ENCODE measurements at regions not wholly inside any gene's neighbourhood (a gene's known extent, or its start where the extent isn't known, plus 50 kb on each side); places are given as distances from the start of the nearest gene placed in this dataset.
"Not testable (repeated sequence)": the region's sequence is repeated elsewhere in the genome, so short reads cannot be mapped to it uniquely, and the experiment has no call there.

DNA sequence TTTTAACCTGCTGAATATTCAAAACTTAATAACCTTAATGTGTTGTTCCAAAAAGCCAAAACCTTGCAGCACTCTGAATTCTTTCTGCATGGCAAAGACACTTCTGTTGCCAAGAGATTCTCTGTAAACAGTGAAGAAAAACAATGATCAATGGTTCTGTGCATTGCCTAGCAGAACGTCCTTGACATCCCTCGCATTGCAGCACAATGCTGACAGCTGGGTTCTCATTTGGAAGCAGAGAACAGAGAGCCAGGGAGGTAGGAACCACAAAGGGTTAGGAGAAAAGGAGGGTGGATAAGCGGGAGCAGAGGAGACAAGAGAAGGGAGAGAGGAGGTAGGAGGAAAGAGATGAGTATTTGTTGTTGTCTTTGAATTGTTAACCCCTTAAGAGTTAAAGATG lies 501.1 kb downstream of the NAV3 start:
- no peak for DNase-seq (ENCODE audit: low read depth)

DNA sequence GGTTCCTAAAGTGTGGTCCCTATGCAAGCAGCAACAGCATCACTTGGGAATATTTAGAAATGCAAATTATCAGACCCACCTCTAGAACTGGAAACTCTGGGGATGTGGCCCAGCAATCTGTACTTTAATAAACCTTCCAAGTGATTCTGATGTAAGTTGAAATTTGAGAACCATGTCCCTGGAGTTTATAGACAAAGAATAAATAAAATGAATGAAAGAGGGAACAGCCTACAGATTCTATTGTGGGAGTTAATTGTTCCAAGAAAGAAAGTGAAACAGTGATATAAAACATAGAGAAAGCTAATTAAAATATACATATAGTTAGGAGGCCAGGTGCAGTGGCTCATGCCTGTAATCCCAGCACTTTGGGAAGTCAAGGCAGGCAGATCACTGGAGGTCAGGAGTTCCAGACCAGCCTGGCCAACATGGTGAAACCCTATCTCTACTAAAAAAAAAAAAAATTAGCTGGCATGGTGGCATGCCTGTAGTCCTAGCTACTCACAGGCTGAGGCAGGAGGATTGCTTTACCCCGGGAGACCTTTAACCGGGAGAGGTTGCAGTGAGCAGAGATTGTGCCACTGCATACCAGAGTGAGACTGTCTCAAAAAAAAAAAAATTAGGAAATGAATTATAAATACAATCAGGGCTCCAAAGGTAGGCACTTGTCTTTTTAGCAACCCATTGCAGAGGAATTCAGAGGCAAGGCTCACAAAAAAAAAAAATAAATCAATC lies 507.5 kb downstream of the NAV3 start:
- no peak for DNase-seq (ENCODE audit: low read depth)

DNA sequence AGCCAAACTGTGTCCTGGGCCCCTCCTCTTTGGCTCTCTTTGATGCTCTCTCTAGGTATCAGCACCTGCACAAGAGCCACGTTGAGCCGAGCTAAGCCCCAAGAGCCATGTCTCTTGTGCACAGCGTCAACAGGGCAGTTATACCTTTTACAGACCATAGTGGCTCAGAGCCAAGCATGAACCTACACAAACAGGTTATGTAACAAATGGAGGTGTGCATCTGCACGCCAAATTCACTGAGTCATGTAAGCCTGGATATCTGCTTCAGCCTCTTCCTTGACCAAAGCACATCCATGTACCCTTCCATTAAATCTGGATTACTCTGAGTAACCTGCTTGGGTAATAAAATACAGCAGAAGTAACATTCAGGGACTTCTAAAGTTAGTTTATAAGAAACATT lies 509.7 kb downstream of the NAV3 start:
- no peak for DNase-seq (ENCODE audit: low read depth)

DNA sequence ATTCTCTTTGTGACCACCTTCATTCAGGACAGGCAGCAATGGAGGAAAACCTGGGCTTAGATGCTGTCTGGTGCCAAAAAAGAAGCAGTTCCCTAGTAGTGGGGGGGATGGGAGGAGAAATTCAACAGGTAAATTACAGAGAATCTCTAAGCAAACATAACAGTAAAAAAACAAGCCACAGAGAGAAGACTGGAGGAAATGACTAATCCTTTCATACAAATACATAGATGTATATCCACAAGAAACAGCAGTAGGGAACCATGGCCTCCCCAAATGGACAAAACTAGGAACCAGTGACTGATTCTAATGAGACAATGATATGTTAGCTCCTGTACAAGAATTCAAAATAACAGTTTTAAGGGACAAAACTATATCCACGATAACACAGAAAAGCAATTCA lies 513.0 kb downstream of the NAV3 start:
- DNase-seq (ENCODE audit: low read depth): no peak

DNA sequence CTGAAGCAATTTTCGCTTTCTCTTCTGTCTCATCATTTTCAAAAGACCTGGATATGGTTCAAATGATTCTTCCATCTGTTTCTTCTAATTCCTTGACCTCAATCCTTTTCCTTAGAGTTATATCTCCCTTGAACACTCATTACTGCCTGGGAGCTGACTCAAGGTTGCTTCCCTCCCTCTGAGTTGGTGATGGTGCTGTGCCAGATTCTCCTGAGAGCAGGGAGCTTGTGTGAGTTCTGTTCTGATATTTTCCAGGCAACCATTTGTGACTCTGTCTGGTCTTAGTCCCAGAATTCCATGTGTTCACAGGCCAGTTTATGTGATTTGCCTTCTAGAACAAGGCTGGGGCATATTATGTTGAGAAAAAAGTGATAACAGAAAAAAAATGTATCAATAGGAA lies 505.1 kb upstream of the SYT1 start:
- no peak for DNase-seq (ENCODE audit: low read depth)

DNA sequence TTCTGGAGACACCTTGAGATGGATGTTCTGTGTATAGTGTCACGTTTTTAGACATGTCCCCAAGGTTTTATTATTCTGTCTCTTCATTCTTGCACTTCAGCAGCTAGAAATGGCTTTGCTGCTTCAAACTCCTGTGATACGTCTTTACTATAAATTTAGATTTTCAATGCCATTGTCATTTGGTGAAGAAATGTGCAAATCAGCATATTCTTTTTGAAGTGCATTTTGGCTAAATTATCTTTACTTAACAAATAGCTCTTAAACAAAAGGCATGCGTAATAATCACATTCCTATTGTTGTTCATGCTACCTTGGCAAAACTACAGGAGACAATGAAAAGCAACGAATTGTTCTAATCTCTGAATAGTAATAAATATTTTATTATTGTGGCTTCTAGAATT lies 502.9 kb upstream of the SYT1 start:
- DNase-seq (ENCODE audit: low read depth): no peak

DNA sequence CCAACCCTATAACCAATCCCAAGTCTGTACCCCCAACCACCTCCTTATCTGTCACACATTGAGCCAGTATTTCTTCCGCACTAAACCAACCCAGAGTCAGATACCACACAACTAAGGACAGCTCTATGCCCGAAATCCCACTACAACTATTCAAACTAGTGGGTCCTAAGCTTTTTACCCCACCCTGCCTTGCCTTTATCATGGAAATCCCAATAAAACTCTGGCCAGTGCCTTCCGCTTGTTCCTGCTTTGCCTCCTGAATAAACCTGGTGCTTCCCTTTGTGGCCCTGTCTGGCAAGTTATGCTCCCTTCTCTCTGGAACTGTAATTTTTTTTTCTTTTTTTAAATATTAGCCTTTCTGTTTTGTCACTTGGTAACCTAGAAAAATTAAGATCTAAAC lies 493.3 kb upstream of the SYT1 start:
- DNase-seq (ENCODE audit: low read depth): no peak

DNA sequence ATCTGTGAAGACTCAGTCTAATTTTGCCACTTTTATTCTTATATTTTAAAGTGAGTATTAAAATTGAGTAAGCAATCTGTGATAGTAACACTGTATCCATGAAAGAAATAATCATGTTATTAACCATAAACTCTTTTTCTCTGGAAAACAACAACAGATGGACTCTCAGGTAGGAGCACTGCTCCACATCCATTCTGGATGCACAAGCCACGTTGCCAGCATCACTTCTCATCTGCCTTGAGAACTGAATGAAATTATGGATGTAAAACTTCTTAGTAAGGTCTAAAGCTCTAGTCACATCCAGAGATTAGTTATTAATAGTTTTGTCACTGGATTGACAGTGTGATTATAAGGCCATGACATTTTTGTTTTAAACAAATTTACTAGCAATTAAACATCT lies 489.1 kb upstream of the SYT1 start:
- no peak for DNase-seq (ENCODE audit: low read depth)

DNA sequence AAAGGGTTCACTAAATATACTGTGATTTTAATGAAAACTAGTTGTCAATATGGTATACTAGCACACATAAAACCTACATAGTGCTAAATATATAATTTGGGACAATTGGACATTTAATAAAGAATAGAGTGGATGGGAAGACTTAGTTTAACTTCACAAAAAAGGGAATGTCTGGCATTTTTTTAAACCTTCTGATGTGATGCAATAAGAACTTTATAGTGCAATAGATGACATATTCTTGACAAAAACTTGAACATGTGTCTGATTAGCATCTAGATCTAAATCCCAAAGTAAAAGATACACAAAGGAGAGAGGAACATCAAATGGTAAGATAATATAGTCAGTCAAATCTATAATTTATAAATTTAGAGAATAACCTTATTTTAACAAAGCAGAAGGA lies 488.3 kb upstream of the SYT1 start:
- DNase-seq (ENCODE audit: low read depth): no peak

DNA sequence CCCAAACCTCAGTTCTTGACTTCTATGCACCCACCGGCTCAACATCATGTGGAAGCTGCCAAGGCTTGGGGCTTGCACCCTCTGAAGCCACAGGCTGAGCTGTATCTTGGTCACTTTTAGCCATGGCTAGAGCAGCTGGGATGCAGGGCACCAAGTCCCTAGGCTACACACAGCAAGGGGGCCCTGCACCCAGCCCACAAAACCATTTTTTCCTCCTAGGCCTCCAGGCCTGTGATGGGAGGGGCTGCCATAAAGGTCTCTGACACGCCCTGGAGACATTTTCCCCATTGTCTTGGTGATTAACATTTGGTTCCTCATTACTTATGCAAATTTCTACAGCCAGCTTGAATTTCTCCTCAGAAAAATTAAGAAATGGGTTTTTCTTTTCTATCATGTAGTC lies 485.5 kb upstream of the SYT1 start:
- not testable (repeated sequence) for DNase-seq (ENCODE audit: low read depth)

DNA sequence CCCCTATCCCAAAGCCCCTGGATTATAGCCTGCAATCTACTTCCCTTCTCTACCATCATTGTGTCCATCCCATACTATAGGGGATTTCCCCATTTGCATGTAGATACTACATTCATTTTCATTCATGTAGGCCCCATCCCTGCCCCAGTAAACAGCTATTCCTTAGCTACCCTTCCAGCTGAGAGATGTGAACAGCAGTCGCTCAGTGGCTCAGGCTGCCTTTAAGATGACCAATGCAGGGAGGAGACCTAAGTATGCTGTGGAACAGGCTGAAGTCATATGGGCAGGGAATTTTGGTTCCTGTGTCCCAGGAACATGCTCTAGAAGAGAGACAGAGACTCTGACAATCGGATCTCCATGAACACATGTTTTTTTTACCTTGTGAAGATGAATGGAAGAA lies 481.2 kb upstream of the SYT1 start:
- DNase-seq (ENCODE audit: low read depth): no peak

DNA sequence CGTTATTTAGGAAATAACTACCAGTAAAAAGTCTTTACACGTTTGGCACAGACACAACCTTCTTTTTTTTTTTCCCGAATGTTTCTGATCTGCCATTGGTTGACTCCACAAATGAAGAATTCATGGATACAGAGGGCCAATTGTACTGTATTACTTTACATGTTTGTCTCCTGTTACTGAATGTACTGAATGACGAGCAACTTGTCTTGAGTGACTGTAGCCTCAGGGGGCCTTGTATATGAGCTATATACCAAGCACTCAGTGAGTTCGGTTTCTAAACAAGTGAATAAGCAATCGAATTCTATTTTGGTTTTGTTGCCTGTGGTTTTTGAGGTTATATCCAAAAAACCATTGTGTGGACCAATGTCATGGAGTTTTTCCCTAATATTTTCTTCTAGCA lies 480.0 kb upstream of the SYT1 start:
- peak; percentile 60 for DNase-seq (ENCODE audit: low read depth)

DNA sequence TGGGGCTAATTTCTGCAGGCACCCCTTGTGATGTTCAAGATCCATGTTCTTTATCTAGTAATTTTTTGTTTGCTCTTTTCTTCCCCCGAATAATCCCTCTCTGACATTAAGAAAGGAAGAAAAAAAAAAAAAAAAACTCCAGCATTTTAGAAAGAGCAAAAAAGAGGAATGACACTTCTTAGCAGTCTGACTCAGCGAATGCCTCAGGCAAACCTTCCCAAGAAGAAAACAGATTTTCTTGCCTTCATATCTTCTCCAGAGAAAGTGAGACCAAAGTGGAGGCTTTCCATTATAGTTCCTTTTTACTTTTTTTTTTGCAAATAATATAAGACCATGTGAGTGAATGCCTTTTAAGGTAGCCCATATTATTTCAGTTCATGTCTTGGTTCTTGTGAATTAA lies 479.0 kb upstream of the SYT1 start:
- DNase-seq (ENCODE audit: low read depth): peak; percentile 78

DNA sequence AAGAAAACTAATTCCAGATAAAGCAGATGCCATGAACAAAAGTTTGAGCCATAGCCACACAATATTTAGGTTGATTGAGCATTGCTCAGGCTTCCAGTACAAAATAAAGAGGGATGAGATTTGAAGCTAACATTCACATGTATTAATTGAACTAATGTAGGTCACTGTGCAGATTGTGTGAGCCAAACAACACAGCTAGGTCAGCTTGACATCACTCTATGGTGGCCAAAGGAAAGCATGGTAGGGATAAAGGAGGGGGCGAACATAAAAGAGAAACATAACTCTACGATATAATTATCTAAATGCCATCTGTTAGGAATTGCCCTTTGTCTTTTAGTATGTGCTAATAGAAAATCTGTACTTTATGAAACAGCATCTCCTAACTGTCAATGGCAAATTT lies 477.7 kb upstream of the SYT1 start:
- DNase-seq (ENCODE audit: low read depth): no peak

DNA sequence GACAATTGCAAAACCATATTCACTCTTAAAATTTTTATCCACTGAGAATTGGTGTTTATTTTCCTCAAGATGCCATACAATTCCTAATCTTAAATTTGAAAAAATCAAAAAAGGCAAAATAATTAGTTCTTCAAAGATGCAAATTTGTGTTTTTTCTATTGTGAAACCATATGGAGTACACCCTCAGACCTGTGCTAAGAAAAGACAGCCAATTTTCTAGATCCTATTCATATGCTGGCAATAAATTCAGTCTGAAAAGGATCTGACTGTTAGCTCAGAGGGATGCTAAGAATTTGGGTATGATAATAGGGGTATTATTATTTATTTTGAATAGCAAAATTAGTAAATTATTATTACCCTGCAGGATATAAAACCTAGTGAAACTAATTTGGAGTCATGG lies 476.9 kb upstream of the SYT1 start:
- DNase-seq (ENCODE audit: low read depth): no peak

DNA sequence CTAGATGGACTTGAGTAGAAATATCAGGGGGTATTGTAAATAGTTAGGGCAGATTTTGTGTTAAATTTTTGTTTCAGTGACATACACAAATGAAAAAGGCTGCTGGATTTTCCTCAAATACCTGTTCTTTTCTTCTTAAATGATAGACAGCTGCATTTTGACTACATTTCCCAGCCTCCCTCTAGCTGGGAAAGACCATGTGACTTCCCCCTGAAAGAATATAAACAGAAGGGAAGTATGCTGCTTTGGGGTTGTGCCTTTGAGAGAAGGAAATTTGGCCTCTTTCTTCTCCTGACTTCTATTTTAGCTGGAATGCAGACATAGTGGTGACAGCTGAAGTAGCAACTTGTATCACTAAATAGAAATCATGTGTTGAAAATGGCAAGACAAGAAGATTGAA lies 476.1 kb upstream of the SYT1 start:
- no peak for DNase-seq (ENCODE audit: low read depth)

DNA sequence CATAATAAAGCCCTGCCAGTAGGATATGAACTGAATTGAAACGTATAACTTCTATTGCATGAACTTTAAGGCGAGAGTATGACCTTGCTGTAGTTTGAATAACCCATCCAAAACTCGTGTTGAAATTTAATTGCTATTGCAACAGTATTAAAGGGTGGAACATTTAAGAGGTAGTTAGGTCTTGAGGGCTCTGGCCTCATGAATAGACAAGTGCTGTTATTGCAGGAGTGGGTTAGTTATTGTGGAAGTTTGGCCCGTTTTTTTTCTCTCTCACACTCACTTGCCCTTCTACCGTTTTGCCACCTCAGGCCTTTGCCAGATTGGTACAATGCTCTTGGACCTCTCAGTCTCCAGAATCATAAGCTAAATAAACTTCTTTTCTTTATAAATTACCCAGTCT lies 473.7 kb upstream of the SYT1 start:
- DNase-seq (ENCODE audit: low read depth): no peak

DNA sequence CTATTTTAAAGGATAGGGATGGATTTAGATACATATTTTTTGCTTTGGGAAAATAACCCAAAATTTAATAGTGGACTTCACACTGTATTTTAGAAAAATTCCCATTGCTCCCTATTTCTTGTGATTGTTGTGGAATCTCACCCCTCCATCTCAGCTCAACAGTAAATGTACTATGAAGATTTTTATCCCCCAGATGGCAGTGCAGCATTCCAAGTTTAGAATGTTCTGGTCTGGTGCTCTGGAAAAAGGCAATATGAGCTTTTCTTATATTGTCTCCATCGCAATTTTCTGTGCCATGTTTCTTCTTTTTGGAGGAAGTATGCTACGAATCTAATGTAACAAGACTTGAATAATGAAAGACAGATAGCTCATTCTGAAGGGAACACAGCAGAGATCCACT lies 471.7 kb upstream of the SYT1 start:
- peak; percentile 31 for DNase-seq (ENCODE audit: low read depth)

DNA sequence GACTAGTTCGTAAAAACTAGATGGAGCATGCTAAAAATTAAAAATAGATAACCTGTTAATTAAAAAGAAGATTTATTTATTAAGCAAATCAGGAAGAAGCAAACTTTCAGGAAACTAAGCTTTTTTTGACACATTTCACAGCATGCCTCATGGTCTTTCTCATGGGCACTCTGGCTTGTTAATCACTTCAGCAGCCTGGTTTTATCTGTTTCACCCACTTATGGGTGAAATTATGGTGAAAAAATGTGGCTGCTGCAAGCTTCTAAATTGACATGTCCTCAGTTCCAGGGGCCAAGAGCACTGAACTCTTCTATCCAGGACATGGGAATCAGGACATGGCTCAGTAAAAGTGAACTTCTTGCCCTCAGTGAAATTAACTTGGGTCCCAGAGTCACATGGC lies 468.6 kb upstream of the SYT1 start:
- no peak for DNase-seq (ENCODE audit: low read depth)

DNA sequence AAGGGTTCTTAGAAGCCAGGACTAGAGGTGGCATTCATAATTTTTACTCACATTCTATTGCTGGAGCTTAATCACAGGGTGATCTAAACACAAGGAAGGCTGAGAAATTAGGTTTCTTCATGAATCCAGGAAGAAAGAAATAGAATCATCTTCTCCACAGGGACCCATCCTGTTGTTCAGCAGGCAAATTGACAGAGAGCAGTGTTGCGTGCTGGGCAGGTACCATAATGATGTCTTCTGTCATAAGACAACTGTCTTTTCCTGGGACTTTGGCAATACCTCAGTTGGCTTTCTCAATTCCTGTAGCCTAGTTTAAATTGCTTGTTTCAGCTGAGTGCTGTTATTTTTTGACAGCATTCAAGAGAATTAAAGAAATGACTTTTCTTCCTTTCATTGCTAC lies 468.0 kb upstream of the SYT1 start:
- DNase-seq (ENCODE audit: low read depth): no peak

DNA sequence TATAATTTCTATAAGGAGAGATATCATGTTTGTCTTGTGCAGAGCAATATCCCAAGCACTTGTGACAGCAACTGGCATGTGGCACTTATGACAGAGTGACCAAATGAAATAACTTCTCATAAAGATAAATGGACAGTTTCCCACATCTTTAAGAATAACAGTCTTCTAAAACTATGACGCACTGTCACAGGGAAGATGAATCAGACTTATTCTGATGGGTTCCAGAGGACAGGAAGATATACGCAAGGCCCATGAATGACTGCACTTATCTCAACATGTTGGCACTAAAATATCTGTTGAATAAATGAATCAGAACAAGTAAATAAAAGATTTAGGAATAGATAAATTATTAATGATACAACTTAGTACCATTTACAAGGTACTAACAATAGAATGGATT lies 465.8 kb upstream of the SYT1 start:
- peak; percentile 52 for DNase-seq (ENCODE audit: low read depth)

DNA sequence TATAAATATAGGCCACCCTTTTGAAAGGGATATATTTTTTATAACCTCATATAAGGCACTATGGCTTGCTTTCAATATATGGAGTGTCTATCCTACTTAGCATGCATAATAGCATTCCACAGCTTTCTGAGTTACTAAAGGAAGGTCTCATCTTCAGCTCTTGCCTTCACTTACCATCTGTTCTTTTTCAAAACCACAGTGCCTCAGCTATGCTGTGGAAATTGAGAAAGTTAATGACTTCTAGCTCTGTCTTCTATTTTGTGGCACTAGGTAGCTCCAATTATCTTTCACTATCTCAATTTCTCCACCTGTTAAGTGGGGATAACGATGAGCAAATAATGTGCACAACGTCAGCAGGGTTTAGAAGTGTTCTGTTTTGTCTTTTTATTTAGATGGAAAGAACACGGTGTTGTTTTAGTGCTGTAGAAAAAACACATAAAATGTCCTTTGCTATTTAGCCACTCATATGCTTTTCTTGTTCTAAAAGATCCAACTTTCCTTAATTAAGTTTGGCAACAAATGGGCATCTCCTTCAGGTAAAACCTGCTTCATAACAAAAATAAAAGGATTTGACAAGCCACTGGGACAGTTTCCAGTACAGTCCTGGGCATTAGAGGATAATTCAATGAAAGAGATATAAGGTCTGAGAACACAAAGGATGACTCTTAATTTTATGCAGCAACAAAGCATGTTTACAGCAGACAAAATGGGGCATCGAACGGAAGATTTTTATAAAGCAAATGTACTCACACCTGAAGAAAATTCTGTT lies 462.0 kb upstream of the SYT1 start:
- DNase-seq (ENCODE audit: low read depth): peak; percentile 7

DNA sequence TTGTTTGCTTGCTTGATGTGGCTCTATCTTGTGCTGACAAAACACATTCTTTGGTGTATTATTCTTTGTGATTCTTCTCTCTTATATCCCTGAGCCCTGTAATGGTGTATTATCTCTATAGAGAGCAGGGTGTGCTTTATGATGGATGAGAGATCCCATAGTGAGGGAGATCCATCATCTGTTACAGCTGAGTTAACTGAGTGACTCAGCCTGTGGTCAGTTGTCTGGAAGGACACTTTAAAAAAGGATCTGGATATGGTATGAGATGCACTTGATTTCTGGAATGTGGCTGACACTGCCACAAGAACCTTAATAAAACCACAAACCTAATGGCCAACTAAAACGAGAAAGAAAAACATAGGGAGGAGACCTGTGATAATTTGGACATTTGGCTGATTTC lies 461.4 kb upstream of the SYT1 start:
- DNase-seq (ENCODE audit: low read depth): peak; percentile 90

DNA sequence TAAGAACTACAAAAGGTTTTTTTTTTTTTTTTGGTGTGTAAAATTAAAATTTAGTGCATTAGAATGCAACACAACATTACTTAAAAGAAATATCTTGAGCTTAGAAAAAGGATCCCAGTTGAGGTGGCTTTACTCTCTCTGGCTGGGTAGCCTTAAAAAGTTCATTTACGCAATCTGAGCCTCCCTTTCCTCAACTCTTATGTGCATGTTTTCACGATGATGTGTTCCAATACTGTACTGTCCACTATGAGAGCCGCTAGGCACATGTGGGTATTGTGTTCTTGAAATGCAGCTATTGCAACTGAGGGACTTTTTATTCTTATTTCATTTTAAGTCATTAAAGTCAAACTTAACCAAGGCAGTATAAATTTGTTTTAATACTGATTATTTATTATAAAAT lies 460.9 kb upstream of the SYT1 start:
- peak; percentile 80 for DNase-seq (ENCODE audit: low read depth)

All from RPMI7951 (cell line).